ENCODE measurements at regions not wholly inside any gene's neighbourhood (a gene's known extent, or its start where the extent isn't known, plus 50 kb on each side); places are given as distances from the start of the nearest gene placed in this dataset.
A peak's percentile ranks its signal among the peaks of the same experiment; 100 is the strongest.

GRCh38 chr16:88286301-88286923 lies 96.3 kb upstream of the ZNF469 start:
- TF ChIP-seq, protein P1, sequence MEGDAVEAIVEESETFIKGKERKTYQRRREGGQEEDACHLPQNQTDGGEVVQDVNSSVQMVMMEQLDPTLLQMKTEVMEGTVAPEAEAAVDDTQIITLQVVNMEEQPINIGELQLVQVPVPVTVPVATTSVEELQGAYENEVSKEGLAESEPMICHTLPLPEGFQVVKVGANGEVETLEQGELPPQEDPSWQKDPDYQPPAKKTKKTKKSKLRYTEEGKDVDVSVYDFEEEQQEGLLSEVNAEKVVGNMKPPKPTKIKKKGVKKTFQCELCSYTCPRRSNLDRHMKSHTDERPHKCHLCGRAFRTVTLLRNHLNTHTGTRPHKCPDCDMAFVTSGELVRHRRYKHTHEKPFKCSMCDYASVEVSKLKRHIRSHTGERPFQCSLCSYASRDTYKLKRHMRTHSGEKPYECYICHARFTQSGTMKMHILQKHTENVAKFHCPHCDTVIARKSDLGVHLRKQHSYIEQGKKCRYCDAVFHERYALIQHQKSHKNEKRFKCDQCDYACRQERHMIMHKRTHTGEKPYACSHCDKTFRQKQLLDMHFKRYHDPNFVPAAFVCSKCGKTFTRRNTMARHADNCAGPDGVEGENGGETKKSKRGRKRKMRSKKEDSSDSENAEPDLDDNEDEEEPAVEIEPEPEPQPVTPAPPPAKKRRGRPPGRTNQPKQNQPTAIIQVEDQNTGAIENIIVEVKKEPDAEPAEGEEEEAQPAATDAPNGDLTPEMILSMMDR (conservative IDR thresholded peaks at IDR 0.05; ENCODE audit: low read depth) = no peak
- POLR2A ChIA-PET (ENCODE audit: low non-redundant PET) = no interaction called here
- CTCF ChIA-PET = interaction anchor here (0.5 to 1.1 kb wide), 2 partner anchors 20 to 45 kb away, joined by 3 to 7 read pairs; no protein-coding TSS in a partner anchor
- DNase-seq (ENCODE audit: low spot score) = no peak
- H3K27ac ChIP-seq = no peak overlapping the region

DNA sequence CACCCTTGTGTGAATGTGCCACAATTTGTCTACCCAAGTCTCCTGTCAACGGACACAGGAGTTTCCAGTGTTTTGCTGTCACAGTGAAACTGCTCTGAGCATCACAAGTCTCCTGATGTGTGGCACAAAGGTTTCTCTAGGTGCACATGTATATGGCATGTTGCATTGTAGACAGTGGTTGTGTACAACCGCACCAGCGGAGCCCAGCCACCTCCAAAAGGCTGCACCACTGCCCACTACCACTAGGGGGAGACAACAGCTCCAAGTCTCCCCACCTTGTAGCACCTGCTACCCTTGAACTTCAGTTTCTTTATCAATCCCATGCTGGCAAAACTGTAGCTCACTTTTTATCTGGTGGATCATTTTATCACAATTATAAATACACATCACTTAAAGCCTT lies 95.5 kb upstream of the ZNF469 start:
- POLR2A ChIA-PET (ENCODE audit: low non-redundant PET) = no interaction called here

GRCh38 chr16:88288303-88288702 lies 94.5 kb upstream of the ZNF469 start:
- TF ChIP-seq, protein P1 (conservative IDR thresholded peaks at IDR 0.05; ENCODE audit: low read depth) = no peak
- POLR2A ChIA-PET (ENCODE audit: low non-redundant PET) = no interaction called here
- CTCF ChIA-PET = interaction anchor here (0.6 kb wide), 1 partner anchor 148 kb away, joined by 6 read pairs; no protein-coding TSS in a partner anchor

More for the DNA sequence above, 95.5 kb upstream of the ZNF469 start:
- DNase-seq (ENCODE audit: low spot score) = no peak
- no peak overlapping the region for H3K27ac ChIP-seq
- CTCF ChIA-PET = interaction anchor here (0.5 to 0.7 kb wide), 4 partner anchors 11 to 140 kb away, joined by 3 to 4 read pairs (median 3); no protein-coding TSS in a partner anchor
- TF ChIP-seq, protein P1 (conservative IDR thresholded peaks at IDR 0.05; ENCODE audit: low read depth) = peak; percentile 31

DNA sequence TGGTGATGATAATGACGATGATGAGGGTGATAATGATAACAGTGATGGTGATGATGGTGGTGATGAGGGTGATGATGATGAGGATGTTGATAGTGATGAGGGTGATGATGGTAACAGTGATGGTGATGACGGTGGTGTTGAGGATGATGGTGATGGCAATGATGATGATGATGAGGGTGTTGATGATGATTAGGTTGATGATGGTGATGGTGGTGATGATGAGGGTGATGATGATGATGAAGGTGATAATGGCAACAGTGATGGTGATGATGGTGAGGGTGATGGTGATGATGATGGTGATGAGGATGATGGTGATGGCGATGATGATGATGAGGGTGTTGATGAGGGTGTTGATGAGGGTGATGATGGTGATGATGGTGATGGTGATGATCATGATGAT lies 93.8 kb upstream of the ZNF469 start:
- DNase-seq (ENCODE audit: low spot score) = no peak
- CTCF ChIA-PET = no interaction called here
- POLR2A ChIA-PET (ENCODE audit: low non-redundant PET) = no interaction called here
- H3K27ac ChIP-seq = no peak overlapping the region
- TF ChIP-seq, protein P1 (conservative IDR thresholded peaks at IDR 0.05; ENCODE audit: low read depth) = no peak

More at GRCh38 chr16:88288303-88288702, 94.5 kb upstream of the ZNF469 start:
- DNase-seq (ENCODE audit: low spot score) = no peak
- H3K27ac ChIP-seq = no peak overlapping the region

DNA sequence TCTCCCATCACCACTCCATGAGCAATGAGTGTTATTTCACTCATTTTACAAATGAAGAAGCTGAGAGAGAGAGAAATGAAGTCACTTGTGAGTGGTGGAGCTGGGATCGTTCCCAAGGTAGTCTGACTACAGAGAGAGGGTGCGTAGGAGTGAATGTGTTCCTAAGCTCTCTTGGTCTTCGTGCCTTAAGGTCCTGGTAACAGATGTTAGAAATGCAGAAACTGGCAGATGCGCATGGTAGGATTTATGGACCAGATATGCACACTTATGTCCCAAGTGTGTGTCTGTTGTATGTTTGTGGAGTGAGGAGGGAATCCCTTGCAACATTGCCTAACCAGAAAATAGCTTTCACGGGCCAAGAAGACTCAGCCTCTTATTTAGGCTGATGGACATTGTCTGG lies 93.2 kb upstream of the ZNF469 start:
- DNase-seq (ENCODE audit: low spot score) = no peak
- ChIA-PET CTCF (no interaction called here), POLR2A (ENCODE audit: low non-redundant PET) (no interaction called here)
- TF ChIP-seq, protein P1 (conservative IDR thresholded peaks at IDR 0.05; ENCODE audit: low read depth) = no peak
- no peak overlapping the region for H3K27ac ChIP-seq

DNA sequence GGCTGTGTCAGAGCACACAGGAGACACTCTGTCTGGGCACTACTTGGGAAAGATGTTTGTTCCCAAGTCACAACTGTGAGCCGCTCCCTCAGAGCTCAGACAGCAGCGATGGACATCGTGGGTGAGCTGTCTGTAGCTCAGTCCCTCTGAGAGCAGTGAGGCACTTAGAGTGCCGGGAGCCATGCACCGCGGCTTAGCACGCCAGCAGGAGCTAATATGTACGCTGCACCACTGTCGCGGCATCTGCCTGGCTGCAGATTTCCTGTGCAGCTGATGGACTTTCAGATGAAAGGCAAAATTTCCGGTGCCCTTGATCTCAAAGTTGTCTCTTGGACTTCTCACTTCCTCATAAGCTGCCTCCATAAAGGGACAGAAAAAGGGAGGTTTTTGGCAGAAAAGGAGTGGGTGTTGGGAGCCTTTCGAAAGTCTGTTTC lies 92.8 kb upstream of the ZNF469 start:
- TF ChIP-seq, protein P1 (conservative IDR thresholded peaks at IDR 0.05; ENCODE audit: low read depth) = no peak
- H3K27ac ChIP-seq = no peak overlapping the region
- CTCF ChIA-PET = no interaction called here
- DNase-seq (ENCODE audit: low spot score) = no peak
- POLR2A ChIA-PET (ENCODE audit: low non-redundant PET) = no interaction called here

Measured in RWPE1 (cell line).